Gastroesophageal sphincter (tissue), 3 donors: ENCODE measurements at regions not wholly inside any gene's neighbourhood (a gene's known extent, or its start where the extent isn't known, plus 50 kb on each side); places are given as distances from the start of the nearest gene placed in this dataset.

Source experiments
- CTCF ChIP-seq, 4 experiments: fragments of 200-600 bp in 2 of 4; fragments of 450-650 bp in 2 of 4; sonication (generic) in 1 of 4; IDR thresholded peaks; one replicate each; pipeline ENCODE4 v1.5.1; 2017 to 2019; ENCODE audit warnings: antibody characterized with exemption in 4 of 4, mild to moderate bottlenecking in 2 of 4, moderate library complexity in 2 of 4
- POLR2A ChIP-seq, 2 donors: fragments of 450-650 bp; IDR thresholded peaks; one replicate each; pipeline ENCODE4 v1.6.1; 2017; ENCODE audit warnings: antibody characterized with exemption in 2 of 2, mild to moderate bottlenecking in 2 of 2, moderate library complexity in 1 of 2
- POLR2AphosphoS5 ChIP-seq: sonication (generic); formaldehyde crosslinking; IDR thresholded peaks from one replicate; pipeline ENCODE4 v1.6.1; 2017; ENCODE audit warnings: antibody characterized with exemption

GRCh38 chr6:87913974-87914373, 133.7 kb upstream of the SPACA1 start:
- TF ChIP-seq CTCF (IDR thresholded peaks at IDR 0.05): no peak
- TF ChIP-seq POLR2A (IDR thresholded peaks at IDR 0.05): no peak
- TF ChIP-seq POLR2AphosphoS5: no peak
